RPMI8226 (cell line): ENCODE measurements at regions not wholly inside any gene's neighbourhood (a gene's known extent, or its start where the extent isn't known, plus 50 kb on each side); places are given as distances from the start of the nearest gene placed in this dataset.

Experiments used
- DNase-seq: peaks from one replicate; pipeline ENCODE4 v3.0.0-alpha.2; 2015

DNA sequence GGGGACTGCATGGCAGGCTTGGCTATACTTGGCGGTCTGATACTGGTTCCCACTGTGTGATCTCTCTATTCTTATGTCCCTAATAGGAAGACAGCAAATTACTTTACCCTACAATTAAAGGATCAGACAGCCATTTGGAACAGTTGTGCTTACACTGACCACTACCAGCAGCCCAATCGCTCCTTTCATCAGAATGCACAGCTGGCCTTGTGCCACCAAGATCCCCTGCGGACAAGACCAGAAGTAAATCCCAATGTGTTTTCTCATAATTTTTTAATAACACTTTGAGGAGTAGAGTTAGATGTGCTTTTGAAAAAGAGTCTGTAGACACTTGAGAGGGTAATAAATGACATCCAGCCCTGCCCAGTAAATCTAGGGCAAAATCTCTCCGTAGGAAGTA lies 297.2 kb upstream of the ZNF32 start:
- DNase-seq, result no peak

DNA sequence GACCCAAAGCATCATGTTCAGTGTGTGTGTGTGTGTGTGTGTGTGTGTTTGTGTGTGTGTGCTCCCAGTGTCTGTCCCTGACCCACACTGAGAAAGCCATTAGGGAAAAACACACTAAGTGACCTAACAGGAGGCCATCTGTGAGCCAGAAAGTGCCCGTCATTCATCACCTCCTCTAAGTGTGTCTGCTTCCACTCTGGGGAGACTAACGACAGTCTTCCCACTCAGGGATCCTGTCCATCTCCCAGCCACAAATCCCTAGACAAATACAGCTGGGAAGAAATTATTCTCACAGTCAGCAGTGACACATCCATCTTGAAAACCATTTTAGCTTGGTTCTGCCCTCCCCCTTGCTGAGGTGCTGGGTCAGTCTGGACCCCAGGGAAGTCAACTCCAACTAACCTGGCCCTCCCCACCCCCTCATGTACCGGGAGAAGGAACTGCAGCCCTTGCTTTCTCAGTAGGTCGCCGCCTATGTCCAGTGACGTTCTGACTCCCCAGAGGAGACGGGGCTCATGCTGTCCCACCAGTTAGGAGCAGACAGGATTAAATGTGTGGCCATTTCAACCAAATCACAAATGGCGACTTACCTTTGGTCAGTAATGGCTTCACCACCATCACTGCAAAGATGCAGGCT lies 296.5 kb upstream of the ZNF32 start:
- DNase-seq, result no peak

GRCh38 chr10:43944381-43945093 lies 295.9 kb upstream of the ZNF32 start:
- DNase-seq, result no peak

- DNase-seq, result no peak
Measured at GRCh38 chr10:43943818-43944360, 295.2 kb upstream of the ZNF32 start.

DNA sequence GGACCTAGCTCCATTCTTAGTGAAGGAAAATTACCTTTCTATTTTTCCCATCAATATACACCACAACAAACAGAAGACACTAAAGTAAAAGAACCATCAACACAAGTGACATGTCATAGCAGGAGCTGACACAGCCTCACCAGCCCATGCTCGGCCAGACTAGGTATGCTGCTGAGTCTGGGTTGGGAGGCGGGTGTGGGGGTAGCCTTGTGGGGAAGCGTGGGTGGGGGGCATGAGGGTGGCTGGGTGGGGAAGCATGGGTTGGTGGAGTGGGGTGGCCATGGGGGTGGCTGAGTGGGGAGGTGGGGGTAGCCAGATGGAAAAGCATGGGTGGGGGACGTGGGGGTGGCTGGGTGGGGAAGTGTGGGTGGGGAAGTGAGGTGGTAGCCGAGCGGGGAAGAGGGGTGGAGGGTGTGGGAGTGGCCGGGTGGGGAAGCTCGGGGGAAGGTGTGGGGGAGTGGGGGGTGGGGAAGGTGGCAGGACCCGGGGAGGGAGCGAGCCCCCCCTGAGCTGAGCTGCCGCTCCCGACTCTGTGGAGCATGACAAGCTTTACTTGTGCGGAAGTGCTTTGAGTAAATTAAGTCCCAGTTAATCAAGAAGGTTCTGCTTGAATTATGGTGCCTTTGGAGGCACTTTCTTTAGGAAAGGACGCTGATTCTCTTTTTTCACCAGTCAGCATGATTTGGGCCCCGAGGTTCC lies 294.6 kb upstream of the ZNF32 start:
- no peak for DNase-seq

DNA sequence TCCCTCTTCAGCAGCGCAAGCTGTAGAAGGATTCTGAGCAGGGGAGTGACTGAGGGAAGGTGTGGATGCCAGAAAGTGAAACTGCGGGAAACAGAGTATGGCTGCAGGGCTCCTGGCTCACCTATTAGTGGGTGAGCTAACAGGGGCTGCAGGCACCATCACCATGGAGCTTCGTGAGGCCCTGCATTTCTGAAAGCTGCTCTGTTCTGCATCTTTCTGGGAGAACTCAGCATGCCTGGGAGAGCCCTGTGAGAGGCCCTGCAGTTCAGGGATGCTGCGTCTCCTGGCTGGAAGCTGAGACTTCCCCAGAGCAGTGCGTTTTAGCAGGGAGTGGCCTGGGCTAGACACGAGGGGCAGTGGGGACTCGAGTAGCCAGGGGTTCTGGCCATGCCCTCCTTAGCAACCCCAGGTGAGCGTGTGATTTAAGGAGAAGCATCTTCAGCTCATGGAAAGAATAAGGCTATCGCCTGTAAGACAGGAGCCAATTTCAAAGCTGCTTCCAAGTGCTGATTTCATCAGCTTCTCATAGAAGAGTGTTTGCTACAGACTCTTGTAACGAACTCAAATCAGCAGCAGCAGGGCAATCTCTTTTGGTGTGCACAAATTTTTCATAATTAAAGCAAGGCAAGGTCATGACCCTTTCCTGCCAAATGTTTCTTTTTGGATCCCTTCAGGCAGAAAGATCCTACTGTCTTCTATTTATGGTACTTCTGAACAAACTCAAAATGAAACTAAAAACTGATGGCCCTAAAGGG lies 293.6 kb upstream of the ZNF32 start:
- DNase-seq, result no peak

DNA sequence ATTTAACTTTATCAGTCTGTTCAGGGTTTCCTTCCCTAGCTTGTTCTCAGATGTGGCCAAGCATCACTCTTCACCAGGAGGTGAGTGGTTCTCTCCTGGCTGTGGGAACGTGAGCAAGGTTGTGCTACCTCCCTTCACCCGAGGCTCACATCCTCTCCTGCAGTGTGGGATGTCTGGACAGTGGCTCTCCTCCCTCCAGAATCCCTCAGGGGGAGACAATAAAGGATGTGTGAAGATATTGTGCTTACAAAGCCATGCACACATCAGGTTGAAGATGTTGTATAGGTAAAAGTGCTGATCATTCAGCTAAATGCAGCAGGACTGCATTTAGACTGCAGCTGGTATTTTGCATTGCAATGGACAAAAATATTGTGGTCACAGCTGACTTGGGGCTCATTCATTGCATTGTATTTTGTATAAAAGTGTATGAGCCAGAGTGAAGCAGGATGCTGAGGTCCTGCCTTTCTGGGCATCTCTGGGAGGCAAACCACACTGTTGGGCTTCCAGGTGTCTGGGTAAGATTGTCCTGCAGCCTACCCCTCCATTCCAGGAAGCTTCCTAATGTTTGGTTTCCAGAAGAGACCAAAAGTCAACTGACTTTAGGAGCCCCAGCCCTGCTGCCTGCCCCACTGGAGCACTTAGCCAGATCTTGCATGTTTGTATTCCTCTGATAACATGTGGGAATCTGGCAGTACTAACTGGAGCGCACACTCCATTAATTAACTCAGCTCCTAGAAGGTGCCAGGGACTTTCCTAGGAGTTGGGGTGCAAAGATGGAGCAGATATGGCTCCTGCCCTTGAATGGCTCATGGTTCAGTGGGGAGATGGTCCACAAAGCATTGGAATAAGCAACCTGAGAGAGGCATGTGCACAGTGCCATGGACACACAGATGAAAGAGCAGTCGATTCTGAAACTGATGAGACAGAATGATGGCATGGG lies 292.5 kb upstream of the ZNF32 start:
- DNase-seq, result no peak

DNA sequence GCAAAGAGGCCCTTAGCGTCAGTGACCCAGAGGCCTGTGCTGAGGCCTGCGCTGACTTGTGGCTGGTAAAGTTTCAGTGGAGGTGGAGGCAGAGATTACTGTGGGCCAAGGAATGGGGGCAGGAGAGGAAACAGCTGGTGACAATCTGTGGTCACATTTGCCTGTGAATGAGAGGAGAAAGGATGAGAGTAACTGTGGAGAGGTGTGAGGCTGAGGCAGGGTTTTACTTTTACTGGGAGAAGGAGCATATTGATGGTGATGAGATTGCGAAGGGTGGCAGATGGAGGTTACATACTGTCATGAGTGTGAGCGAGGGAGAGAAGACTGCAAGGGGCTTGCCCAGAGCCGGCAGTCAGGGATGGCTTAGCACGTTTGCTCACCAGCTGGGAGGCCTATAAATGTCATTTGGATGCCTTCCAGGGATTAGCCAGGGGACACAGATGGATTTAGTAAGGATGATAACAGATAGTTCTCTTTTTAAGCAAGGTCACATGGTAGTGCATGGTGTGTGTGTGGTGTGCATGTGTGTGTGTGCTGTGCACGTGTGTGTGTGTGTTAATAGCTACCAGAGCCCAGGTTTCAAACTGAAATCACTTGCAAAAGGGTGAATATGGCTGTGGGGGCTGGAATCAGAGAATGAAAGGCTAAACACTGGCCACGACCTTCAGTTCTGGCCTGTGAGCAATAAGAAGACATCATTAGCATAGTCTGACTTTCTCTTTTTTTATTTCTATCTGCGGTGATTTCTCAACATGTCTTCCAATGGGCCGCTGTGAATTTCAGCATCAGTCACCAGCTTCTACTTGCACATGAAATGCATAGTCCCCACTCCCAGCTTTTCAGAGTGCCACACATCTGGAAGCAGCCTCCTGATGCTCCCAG lies 291.5 kb upstream of the ZNF32 start:
- DNase-seq, result no peak

- no peak for DNase-seq
Measured at GRCh38 chr10:43939389-43939938, 290.8 kb upstream of the ZNF32 start.

DNA sequence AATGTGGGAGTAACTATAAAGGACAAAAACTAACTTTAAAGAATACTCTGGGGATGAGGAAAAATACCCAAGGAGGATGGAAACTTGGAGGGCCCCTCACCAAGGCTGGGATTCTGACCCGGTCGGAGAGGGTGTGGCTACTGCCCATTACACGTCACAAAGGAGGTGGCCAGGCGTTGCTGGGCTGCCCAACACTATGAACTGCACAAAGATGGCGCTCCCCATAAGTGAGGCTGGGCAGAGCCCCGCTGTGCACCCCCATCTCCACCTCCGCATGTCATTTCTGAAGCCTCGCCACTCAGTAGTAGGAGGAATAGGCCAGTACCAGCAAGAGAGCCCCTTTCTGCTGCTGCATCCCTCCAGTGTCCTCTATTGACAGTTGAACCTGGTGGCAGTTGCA lies 290.1 kb upstream of the ZNF32 start:
- DNase-seq, result no peak

DNA sequence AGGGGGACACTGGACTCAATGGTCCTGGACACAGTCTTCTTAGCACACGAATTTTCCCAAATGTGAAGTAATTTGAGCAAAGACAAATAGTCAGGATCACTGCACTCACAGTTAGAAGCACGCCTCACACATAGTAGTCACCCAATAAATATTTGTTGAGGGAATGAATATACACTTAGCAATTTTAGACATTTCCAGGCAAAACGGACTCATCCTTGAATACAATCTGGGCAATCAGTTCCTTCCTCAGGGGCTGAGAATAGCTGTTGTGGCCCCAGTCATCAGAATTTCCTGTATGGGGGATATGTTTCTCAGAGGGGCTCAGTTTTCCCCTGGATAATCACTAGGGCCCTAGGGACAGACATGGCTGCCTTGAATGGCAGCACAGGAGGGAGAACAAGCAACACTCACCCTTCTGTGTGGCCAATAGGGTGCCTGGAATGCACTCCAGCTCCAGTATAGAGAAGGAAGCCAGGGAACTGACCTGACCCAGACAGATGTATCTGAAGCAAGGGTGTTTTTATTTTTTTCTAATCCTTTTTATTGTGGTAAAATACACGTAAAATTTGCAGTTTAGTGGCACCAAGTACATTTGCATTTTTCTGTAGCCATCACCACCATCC lies 282.7 kb upstream of the ZNF32 start:
- no peak for DNase-seq

GRCh38 chr10:43930777-43931176 lies 282.1 kb upstream of the ZNF32 start:
- no peak for DNase-seq

DNA sequence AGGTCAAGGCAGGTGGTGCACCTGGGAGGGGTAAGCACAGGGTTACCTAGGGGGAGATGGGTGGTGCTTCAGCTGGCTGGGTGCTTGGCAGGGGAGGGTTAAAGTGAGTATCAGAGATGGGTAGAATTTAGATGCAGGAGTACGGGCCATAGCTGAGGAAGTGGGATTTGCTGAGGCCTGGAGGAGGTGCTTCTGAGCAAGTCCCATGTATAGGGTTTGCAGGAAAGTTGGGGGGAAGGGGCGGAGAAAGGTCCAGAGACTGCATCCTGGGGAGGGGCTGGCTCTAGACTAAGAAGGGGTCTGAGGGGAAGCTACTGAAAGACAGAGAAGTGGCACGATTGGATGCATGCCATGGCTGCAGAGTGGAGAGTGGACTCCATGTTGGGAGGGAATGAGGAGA lies 281.6 kb upstream of the ZNF32 start:
- no peak for DNase-seq

DNA sequence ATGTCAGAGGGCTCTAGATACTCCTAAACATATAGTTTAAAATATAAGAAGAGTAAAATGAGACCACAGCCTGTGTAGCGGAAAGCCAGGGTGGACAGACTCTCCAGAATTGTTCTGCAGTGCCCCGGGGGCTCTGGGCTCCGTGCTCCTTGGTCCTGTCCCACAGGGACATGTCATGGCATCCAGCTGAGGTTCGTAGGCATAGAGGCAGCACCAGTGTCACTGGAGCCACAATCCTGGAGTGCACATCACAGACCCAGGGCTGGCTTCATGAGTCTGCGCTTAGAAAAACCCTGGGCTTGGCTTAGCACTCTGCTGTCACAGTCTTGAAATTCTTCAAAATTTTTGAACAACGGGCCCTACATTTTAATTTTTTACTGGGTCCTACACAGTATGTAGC lies 280.4 kb upstream of the ZNF32 start:
- DNase-seq, result no peak

DNA sequence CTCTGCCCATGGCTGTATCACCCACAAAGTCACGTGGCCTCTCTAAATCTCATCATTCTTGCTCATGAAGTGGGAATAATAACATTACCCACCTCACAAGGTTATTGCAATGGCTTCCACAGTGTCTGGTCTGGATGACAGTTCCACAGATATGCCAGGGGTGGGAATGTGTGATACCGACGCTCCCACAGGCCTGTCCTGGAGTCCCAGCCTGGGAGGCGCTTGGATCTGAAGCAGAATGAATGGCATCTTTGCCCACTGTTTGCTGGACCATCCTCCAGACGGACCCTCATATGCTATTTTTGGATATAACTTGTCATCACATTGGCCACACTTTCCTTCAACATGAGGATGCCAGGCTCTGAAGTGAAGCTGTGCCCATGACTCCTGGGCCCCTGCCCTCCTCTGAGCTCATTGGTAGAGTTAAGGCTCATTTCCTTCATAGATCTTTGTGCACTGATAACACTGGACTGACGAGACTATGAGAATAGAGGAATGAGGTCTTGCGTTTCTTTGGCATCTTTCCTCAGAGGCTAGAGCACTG lies 279.8 kb upstream of the ZNF32 start:
- no peak for DNase-seq

- no peak for DNase-seq
Measured at GRCh38 chr10:43926875-43927406, 278.3 kb upstream of the ZNF32 start.

GRCh38 chr10:43926371-43926770 lies 277.7 kb upstream of the ZNF32 start:
- no peak for DNase-seq

GRCh38 chr10:43925793-43926192 lies 277.1 kb upstream of the ZNF32 start:
- DNase-seq, result no peak

- DNase-seq, result no peak
Measured at GRCh38 chr10:43923328-43923727, 274.6 kb upstream of the ZNF32 start.
